Tibial nerve (tissue), 4 donors: ENCODE measurements at regions not wholly inside any gene's neighbourhood (a gene's known extent, or its start where the extent isn't known, plus 50 kb on each side); places are given as distances from the start of the nearest gene placed in this dataset.

Experiments used
- EP300 ChIP-seq, 2 donors: sonication (generic); formaldehyde crosslinking; IDR thresholded peaks; one replicate each; pipeline ENCODE4 v1.6.1; 2017; ENCODE audit warnings: antibody characterized with exemption in 2 of 2, mild to moderate bottlenecking in 1 of 2
- POLR2A ChIP-seq, 2 donors: fragments of 450-650 bp; IDR thresholded peaks; one replicate each; pipeline ENCODE4 v1.6.1; 2017; ENCODE audit warnings: antibody characterized with exemption in 2 of 2, mild to moderate bottlenecking in 2 of 2, moderate library complexity in 2 of 2
- TF ChIP-seq, protein P1 (sequence below), 5 experiments: fragments of 200-600 bp in 3 of 5; fragments of 450-650 bp in 2 of 5; sonication (generic) in 3 of 5; IDR thresholded peaks; one replicate each; pipeline ENCODE4 v1.5.1; 2016 to 2019; ENCODE audit warnings: antibody characterized with exemption in 5 of 5, mild to moderate bottlenecking in 3 of 5, moderate library complexity in 2 of 5

DNA sequence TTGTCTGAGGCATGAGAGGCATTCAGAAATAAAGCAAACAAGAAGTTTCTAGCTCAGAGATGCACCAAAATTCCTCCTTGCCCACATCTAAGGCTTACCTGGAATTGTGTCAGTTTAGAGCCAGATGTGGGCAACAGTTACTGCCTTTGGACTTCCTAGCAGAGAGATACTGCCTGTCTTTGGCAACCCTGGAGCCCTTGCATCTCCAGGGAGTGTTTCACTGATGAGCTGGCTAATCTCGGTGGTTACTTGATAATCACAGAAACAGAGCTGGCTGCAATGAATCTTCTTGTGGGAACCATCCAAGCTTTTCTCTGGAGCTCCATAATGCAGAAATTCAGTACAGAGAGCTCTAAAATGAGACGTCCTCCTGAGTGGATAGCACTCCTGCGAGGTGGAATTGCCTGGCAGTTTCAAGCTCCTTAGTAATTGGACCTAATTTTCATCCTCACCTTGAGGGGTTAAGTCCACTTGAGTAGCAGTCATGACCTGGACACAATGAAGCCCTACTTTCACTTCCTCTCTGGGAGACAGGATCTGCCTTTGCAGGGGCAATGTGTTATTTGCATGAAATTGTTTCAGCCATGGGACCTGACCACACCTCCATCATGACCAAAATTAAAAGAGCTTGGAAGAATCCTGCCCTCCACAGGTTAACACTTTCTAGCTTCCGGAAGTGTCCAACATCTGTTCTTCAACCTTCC is 108.8 kb upstream of the ARHGAP5 start:
- TF ChIP-seq POLR2A (IDR thresholded peaks at IDR 0.05) (no peak), EP300 (IDR thresholded peaks at IDR 0.05) (no peak)
- TF ChIP-seq, protein P1, sequence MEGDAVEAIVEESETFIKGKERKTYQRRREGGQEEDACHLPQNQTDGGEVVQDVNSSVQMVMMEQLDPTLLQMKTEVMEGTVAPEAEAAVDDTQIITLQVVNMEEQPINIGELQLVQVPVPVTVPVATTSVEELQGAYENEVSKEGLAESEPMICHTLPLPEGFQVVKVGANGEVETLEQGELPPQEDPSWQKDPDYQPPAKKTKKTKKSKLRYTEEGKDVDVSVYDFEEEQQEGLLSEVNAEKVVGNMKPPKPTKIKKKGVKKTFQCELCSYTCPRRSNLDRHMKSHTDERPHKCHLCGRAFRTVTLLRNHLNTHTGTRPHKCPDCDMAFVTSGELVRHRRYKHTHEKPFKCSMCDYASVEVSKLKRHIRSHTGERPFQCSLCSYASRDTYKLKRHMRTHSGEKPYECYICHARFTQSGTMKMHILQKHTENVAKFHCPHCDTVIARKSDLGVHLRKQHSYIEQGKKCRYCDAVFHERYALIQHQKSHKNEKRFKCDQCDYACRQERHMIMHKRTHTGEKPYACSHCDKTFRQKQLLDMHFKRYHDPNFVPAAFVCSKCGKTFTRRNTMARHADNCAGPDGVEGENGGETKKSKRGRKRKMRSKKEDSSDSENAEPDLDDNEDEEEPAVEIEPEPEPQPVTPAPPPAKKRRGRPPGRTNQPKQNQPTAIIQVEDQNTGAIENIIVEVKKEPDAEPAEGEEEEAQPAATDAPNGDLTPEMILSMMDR (IDR thresholded peaks at IDR 0.05), result no peak
